ENCODE measurements at regions not wholly inside any gene's neighbourhood (a gene's known extent, or its start where the extent isn't known, plus 50 kb on each side); places are given as distances from the start of the nearest gene placed in this dataset.
"Not testable (repeated sequence)": the region's sequence is repeated elsewhere in the genome, so short reads cannot be mapped to it uniquely, and the experiment has no call there.

DNA sequence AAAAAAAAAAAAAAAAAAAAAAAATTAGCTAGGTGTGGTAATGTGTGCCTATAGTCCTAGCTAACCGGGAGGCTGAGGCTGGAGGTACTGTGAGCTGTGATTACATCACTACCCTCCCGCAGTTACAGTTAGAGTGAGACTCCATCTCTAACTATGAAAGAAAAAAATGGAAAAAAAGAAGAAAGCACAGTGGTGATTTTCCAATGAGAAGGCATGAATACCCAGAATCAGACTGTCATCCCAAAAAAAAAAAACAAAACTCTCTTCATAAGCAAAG lies 269.9 kb upstream of the MKLN1 start:
- H3K27ac Mint-ChIP-seq: peak overlapping the region; percentile 86 to 99
- peaks cover 5% of the 10 kb centered on the region for H3K36me3 Mint-ChIP-seq
- ATAC-seq: peak; percentile 87 to 93
- H3K4me1 Mint-ChIP-seq (ENCODE audit: low read depth in 2 of 2): peaks cover 37 to 54% of the 10 kb centered on the region in 2 donors
- H3K4me3 Mint-ChIP-seq: peak overlapping the region; percentile 71
- DNase-seq (ENCODE audit: low spot score): no peak
- H3K9me3 Mint-ChIP-seq: no peaks in the 10 kb centered on the region
- H3K27me3 Mint-ChIP-seq: no peaks in the 10 kb centered on the region

DNA sequence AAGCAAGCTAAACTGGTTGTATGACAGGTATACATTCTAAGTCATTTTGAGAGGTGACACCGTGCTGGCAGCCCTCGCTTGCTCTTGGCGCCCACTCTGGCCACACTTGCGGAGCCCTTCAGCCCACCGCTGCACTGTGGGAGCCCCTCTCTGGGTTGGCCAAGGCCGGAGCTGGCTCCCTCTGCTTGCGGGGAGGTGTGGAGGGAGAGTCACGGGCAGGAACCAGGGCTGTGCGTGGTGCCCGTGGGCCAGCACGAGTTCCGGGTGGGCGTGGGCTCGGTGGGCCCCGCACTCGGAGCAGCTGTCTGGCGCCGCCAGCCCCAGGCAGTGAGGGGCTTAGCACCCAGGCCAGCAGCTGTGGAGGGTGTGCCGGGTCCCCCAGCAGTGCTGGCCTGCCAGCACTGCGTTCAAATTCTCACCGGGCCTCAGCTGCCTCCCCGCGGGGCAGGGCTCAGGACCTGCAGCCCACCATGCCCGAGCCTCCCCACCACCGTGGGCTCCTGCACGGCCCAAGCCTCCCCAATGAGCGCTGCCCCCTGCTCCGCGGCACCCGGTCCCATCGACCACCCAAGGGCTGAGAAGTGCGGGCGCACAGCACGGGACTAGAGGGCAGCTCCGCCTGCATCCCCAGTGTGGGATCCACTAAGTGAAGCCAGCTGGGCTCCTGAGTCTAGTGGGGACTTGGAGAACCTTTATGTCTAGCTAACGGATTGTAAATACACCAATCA lies 269.0 kb upstream of the MKLN1 start:
- not testable (repeated sequence) for ATAC-seq; H3K36me3 Mint-ChIP-seq; DNase-seq (ENCODE audit: low spot score); H3K27me3 Mint-ChIP-seq; H3K9me3 Mint-ChIP-seq; H3K4me3 Mint-ChIP-seq
- H3K4me1 Mint-ChIP-seq (ENCODE audit: low read depth in 2 of 2): peaks cover 39 to 56% of the 10 kb centered on the region in 2 donors
- peak overlapping the region; percentile 86 to 99 for H3K27ac Mint-ChIP-seq

DNA sequence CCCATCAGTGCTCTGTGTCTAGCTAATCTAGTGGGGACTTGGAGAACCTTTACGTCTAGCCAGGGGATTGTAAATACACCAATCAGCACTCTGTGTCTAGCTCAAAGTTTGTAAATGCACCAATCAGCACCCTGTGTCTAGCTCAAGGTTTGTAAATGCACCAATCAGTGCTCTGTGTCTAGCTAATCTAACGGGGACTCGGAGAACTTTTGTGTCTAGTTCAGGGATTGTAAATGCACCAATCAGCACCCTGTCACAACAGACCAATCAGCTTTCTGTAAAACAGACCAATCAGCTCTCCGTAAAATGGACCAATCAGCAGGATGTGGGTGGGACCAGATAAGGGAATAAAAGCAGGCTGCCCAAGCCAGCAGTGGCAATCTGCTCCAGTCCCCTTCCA lies 268.3 kb upstream of the MKLN1 start:
- not testable (repeated sequence) for DNase-seq (ENCODE audit: low spot score); H3K27me3 Mint-ChIP-seq; ATAC-seq; H3K36me3 Mint-ChIP-seq; H3K9me3 Mint-ChIP-seq; H3K4me3 Mint-ChIP-seq
- Mint-ChIP-seq H3K27ac (peak overlapping the region; percentile 53 to 74), H3K4me1 (ENCODE audit: low read depth in 2 of 2) (peaks cover 34 to 57% of the 10 kb centered on the region in 2 donors)

DNA sequence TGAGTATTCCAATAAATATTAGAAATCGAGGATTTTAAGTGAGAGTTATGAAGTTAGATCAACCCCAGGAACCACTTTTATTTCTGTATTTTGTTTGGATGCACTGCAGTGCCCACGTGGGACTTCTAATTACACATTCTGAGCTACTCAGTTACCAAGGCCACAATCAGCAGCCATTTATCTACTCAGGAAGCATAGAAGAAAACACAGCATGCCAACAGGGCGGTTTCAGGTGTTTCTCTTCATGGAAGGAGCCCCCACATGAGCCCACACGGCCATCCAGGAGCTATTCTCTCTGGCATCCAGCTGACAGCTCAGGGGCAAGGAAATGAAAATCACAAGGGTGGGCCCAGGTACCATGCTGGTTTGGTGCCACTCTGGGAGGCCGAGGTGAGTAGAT lies 266.5 kb upstream of the MKLN1 start:
- ATAC-seq (no peak), DNase-seq (ENCODE audit: low spot score) (no peak)
- Mint-ChIP-seq H3K27ac (peak overlapping the region in 1 of 2 donors; percentile 53), H3K27me3 (no peaks in the 10 kb centered on the region), H3K36me3 (no peaks in the 10 kb centered on the region), H3K4me3 (no peak overlapping the region), H3K9me3 (no peaks in the 10 kb centered on the region), H3K4me1 (ENCODE audit: low read depth in 2 of 2) (peaks cover 28 to 55% of the 10 kb centered on the region in 2 donors)

DNA sequence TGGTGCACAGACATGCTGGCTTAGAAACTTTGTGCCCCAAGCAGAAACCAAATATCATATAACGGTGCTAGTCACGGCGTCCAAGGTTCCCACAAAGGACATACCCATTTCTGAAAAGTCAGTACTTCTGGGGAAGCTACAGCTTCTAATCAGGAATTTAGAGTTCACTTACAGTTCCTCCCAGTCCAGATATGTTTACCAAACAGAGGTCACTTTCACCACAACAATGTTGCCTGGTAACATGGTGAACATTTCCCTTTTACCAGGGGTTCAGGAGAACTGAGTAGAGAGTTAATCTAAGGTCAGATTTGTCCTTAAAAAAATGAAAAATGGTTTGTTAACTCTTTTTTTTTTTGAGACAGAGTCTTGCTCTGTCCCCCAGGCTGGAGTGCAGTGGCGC lies 265.9 kb upstream of the MKLN1 start:
- H3K27ac Mint-ChIP-seq: no peak overlapping the region
- DNase-seq (ENCODE audit: low spot score): no peak
- no peaks in the 10 kb centered on the region for H3K9me3 Mint-ChIP-seq
- H3K4me1 Mint-ChIP-seq (ENCODE audit: low read depth in 2 of 2): peaks cover 31 to 48% of the 10 kb centered on the region in 2 donors
- no peak for ATAC-seq
- H3K27me3 Mint-ChIP-seq: no peaks in the 10 kb centered on the region
- no peak overlapping the region for H3K4me3 Mint-ChIP-seq
- no peaks in the 10 kb centered on the region for H3K36me3 Mint-ChIP-seq

DNA sequence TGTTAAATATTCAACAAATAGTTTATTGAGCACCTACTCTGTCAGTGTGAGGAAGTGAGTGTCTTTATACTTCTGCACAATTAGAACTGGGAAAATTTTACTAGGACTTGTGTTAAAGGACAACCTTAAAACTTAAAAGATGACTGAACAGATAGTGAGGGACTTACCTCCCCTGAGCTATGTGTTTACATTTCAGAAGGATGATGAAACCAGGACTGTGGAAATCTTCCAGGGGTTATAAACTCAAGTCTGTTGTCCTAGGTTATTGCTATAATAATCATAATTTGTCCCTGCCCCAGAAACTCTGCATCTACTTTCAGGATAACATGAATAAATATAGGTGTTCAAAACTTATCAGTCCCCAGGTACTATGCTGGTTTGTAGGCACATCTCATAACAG lies 261.0 kb upstream of the MKLN1 start:
- DNase-seq (ENCODE audit: low spot score) (no peak), ATAC-seq (no peak)
- Mint-ChIP-seq H3K27ac (peak overlapping the region; percentile 55 to 83), H3K9me3 (no peaks in the 10 kb centered on the region), H3K4me3 (no peak overlapping the region), H3K4me1 (ENCODE audit: low read depth in 2 of 2) (peaks cover 34 to 39% of the 10 kb centered on the region in 2 donors), H3K36me3 (no peaks in the 10 kb centered on the region), H3K27me3 (no peaks in the 10 kb centered on the region)

DNA sequence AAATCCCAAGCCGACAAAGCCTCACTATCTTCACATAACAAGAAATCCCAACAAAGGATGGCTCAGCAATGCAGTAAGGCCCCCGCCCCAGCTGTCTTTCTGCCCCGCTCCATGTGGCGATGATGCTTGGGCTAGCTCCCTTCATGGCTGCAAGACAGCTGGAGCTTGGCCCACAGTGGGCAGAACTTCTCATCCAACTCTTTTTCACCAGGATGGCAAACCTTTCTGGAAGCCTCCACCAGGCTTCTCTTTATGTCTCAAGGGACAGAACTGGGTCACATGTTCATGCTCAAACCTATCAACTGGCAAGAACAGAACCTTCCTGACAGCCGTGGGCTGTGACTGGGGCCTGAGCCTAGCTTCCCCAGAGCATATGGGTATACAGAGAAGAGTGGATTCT lies 260.5 kb upstream of the MKLN1 start:
- Mint-ChIP-seq H3K27ac (peak overlapping the region; percentile 55 to 83), H3K36me3 (no peaks in the 10 kb centered on the region), H3K4me3 (no peak overlapping the region), H3K27me3 (no peaks in the 10 kb centered on the region), H3K9me3 (no peaks in the 10 kb centered on the region), H3K4me1 (ENCODE audit: low read depth in 2 of 2) (peaks cover 34 to 45% of the 10 kb centered on the region in 2 donors)
- DNase-seq (ENCODE audit: low spot score) (no peak), ATAC-seq (no peak)

DNA sequence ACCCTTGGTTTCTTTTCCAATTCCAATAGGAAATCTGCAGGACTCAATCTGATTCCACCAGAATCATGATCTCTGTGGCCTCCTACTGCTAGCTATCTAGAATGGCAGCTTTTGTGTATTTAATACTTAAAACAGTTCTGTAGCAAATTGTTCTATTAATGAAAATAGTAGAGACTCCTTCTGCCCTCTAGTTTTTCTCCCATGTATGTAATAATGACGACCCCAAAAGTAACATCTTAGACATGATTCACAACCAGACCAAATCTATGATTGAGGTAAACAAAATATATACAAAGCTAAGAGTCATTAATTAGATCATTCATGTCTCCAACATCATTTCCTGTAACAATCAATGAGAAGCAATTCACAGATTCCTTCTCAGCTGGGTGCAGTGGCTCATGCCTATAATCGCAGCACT lies 259.1 kb upstream of the MKLN1 start:
- H3K9me3 Mint-ChIP-seq: no peaks in the 10 kb centered on the region
- H3K27me3 Mint-ChIP-seq: no peaks in the 10 kb centered on the region
- H3K27ac Mint-ChIP-seq: peak overlapping the region; percentile 55 to 78
- H3K4me3 Mint-ChIP-seq: no peak overlapping the region
- no peak for DNase-seq (ENCODE audit: low spot score)
- peaks cover 36 to 53% of the 10 kb centered on the region in 2 donors for H3K4me1 Mint-ChIP-seq (ENCODE audit: low read depth in 2 of 2)
- no peaks in the 10 kb centered on the region for H3K36me3 Mint-ChIP-seq
- ATAC-seq: no peak

DNA sequence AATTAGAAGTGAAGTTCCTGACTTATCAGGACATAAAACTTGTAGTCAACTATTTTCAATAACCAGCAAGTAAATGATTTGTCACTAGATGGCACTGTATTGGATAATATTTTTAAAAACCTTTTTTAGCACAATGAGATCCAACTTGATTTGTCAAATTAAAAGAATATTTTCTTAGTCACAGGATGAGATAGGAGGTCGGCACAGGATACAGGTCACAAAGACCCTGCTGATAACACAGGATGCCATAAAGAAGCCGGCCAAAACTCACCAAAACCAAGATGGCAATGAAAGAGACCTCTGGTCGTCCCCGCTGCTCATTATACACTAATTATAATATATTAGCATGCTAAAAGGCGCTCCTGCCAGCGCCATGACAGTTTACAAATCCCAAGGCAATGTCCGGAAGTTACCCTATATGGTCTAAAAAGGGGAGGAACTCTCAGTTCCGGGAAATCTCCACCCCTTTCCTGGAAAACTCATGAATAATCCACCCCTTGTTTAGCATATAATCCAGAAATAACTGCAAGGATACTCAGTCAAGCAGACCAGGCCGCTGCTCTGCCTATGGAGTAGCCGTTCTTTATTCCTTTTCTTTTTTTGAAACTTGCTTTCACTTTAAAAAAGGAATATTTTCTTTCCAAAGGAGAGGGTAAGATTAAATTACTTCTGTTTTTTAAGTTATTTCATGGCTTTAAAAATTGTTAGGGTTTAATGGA lies 255.7 kb upstream of the MKLN1 start:
- no peaks in the 10 kb centered on the region for H3K36me3 Mint-ChIP-seq
- H3K4me1 Mint-ChIP-seq (ENCODE audit: low read depth in 2 of 2): peaks cover 50 to 72% of the 10 kb centered on the region in 2 donors
- peak overlapping the region; percentile 7 for H3K4me3 Mint-ChIP-seq
- H3K27ac Mint-ChIP-seq: peak overlapping the region; percentile 47 to 84
- no peaks in the 10 kb centered on the region for H3K9me3 Mint-ChIP-seq
- H3K27me3 Mint-ChIP-seq: no peaks in the 10 kb centered on the region
- DNase-seq (ENCODE audit: low spot score): no peak
- ATAC-seq: peak in 1 of 2 donors; percentile 70

DNA sequence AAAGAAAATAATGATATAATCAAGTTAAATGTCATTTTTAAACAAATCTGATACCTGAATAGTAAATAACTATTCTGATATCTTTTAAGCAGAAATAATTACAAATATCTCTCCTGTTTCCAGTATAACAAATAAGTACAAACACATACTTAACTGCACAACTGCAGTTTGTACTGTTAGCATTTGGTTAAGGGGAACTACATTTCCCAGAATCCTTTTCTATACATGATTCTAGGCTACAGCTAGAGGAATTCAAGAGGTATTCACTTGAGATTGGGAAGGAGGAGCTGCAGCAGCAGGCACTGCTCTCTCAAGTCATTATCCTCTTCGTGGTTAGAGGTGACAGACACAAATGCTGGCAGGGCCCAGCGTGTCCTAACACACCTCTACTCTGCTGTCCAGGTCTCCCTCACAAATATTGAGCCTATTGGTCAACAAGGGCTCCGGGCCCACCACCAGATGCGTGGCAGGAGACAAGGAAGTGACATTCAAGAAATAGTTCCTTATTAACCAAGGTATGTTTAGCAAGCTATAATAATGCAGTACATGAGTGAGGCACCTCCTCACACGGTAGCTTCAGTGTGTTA lies 255.1 kb upstream of the MKLN1 start:
- H3K36me3 Mint-ChIP-seq: no peaks in the 10 kb centered on the region
- H3K27ac Mint-ChIP-seq: peak overlapping the region; percentile 47 to 84
- no peaks in the 10 kb centered on the region for H3K9me3 Mint-ChIP-seq
- ATAC-seq (peak in 1 of 2 donors; percentile 29), DNase-seq (ENCODE audit: low spot score) (no peak)
- H3K4me1 Mint-ChIP-seq (ENCODE audit: low read depth in 2 of 2): peaks cover 45 to 73% of the 10 kb centered on the region in 2 donors
- peak overlapping the region; percentile 27 for H3K4me3 Mint-ChIP-seq
- H3K27me3 Mint-ChIP-seq: no peaks in the 10 kb centered on the region

DNA sequence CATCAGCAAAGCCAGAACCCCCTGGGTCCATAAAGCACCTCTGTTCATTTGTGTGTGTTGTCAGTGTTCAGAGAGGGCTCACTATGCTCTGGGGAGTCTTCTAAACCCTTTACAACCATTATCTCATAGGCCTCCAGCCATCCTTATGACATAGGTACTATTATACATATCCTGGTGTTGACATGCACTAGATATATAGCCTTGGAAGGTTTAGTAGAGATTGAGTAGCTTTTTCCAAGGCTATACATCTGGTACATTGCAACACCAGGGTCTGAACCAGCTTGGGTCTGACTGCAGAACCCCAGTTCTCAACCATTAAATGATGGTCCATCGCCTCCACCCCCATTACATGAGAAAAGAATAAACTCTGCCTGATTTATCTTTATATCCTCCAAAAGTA lies 253.6 kb upstream of the MKLN1 start:
- no peak for DNase-seq (ENCODE audit: low spot score)
- Mint-ChIP-seq H3K4me3 (no peak overlapping the region), H3K27me3 (no peaks in the 10 kb centered on the region), H3K4me1 (ENCODE audit: low read depth in 2 of 2) (peaks cover 36 to 59% of the 10 kb centered on the region in 2 donors), H3K27ac (peak overlapping the region; percentile 40 to 74), H3K9me3 (no peaks in the 10 kb centered on the region), H3K36me3 (no peaks in the 10 kb centered on the region)
- ATAC-seq: peak in 1 of 2 donors; percentile 24

DNA sequence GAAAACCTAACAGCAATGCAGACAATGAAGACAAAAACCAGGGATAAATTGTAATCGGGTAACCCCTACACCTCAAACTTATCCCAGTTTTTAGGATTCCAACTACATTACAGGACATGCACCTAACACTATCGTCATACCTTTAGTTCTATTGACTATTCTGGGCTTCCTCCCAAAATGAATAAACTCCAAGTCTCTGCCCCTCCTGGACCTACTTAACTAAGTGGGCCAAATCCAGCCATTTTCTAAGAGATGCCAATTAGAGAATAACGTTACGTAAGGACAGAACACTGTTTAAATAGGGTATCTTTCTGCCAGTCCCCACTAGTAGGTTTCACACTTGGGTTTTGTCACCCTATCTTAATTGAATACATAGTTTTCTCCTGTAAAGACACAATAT lies 253.1 kb upstream of the MKLN1 start:
- Mint-ChIP-seq H3K27me3 (no peaks in the 10 kb centered on the region), H3K27ac (peak overlapping the region; percentile 40 to 74), H3K4me3 (no peak overlapping the region), H3K4me1 (ENCODE audit: low read depth in 2 of 2) (peaks cover 32 to 53% of the 10 kb centered on the region in 2 donors), H3K36me3 (no peaks in the 10 kb centered on the region), H3K9me3 (no peaks in the 10 kb centered on the region)
- ATAC-seq (no peak), DNase-seq (ENCODE audit: low spot score) (no peak)

DNA sequence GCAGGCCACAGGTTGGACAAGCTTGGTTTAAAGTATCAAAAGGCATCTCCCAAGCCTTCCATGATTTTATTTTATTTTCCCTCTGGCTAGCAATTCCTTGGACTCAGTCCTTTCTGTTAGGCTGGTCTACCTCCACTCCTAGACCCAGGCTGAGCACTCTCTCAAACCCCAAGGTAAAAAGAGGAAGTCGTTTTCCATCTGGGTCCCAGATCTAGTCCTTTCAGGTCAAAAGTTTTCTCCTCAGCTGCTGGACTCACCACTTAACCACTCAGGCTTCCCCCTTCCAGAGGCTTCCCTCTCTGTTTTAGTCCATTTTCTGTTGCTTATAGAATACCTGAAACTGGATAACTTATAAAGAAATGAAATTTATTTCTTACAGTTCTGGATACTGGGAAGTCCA lies 252.3 kb upstream of the MKLN1 start:
- Mint-ChIP-seq H3K4me3 (no peak overlapping the region), H3K9me3 (no peaks in the 10 kb centered on the region), H3K27me3 (no peaks in the 10 kb centered on the region), H3K36me3 (no peaks in the 10 kb centered on the region), H3K4me1 (ENCODE audit: low read depth in 2 of 2) (peaks cover 32 to 53% of the 10 kb centered on the region in 2 donors), H3K27ac (peak overlapping the region in 1 of 2 donors; percentile 5)
- DNase-seq (ENCODE audit: low spot score) (no peak), ATAC-seq (no peak)

DNA sequence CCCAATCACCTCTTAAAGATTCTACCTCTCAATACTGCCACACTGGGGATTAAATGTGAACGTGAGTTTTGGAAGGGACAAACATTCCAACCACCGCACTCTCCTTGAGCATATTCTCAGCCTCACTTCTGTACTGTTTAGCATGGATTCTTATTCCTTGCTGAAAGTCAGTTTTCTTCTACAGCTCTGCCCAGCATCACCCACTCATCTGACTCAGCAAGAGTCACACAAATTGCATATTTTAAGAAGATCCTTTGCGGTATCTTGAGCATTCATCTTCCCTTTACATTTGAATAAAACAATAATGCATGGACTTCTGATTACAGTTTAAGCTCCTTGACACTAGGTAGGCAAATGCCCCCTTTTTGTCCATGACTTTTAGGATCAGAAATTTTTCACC lies 251.6 kb upstream of the MKLN1 start:
- Mint-ChIP-seq H3K27ac (peak overlapping the region in 1 of 2 donors; percentile 5), H3K36me3 (no peaks in the 10 kb centered on the region), H3K9me3 (no peaks in the 10 kb centered on the region), H3K4me1 (ENCODE audit: low read depth in 2 of 2) (peaks cover 32 to 53% of the 10 kb centered on the region in 2 donors), H3K4me3 (no peak overlapping the region), H3K27me3 (no peaks in the 10 kb centered on the region)
- ATAC-seq: no peak
- no peak for DNase-seq (ENCODE audit: low spot score)
